ENCODE measurements at regions not wholly inside any gene's neighbourhood (a gene's known extent, or its start where the extent isn't known, plus 50 kb on each side); places are given as distances from the start of the nearest gene placed in this dataset.

DNA sequence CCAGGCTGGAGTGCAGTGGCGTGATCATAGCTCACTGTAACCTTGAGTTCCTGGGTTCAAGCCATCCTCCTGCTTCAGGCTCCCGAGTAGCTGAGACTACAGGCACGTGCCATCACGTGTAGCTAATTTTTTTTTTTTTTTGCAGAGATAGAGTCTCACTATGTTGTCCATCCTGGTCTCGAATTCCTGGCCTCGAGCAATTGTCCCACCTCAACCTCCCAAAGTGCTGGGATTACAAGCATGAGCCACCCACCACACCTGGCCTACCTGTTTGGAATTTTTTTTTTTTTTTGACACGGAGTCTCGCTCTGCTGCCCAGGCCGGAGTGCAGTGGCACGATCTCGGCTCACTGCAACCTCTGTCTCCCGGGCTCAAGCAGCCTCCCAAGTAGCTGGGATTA, 117.1 kb upstream of the PARD3 start:
- TF ChIP-seq, protein P1, sequence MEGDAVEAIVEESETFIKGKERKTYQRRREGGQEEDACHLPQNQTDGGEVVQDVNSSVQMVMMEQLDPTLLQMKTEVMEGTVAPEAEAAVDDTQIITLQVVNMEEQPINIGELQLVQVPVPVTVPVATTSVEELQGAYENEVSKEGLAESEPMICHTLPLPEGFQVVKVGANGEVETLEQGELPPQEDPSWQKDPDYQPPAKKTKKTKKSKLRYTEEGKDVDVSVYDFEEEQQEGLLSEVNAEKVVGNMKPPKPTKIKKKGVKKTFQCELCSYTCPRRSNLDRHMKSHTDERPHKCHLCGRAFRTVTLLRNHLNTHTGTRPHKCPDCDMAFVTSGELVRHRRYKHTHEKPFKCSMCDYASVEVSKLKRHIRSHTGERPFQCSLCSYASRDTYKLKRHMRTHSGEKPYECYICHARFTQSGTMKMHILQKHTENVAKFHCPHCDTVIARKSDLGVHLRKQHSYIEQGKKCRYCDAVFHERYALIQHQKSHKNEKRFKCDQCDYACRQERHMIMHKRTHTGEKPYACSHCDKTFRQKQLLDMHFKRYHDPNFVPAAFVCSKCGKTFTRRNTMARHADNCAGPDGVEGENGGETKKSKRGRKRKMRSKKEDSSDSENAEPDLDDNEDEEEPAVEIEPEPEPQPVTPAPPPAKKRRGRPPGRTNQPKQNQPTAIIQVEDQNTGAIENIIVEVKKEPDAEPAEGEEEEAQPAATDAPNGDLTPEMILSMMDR (IDR thresholded peaks at IDR 0.05; ENCODE audit: insufficient read depth, low read length), result no peak
- TF ChIP-seq GABPA (IDR thresholded peaks at IDR 0.05; ENCODE audit: low read depth) (no peak), SPI1 (IDR thresholded peaks at IDR 0.05; ENCODE audit: borderline replicate concordance, low read depth) (no peak), POLR2AphosphoS5 (IDR thresholded peaks at IDR 0.05; ENCODE audit: low read depth) (no peak)
- TF ChIP-seq, protein P2, sequence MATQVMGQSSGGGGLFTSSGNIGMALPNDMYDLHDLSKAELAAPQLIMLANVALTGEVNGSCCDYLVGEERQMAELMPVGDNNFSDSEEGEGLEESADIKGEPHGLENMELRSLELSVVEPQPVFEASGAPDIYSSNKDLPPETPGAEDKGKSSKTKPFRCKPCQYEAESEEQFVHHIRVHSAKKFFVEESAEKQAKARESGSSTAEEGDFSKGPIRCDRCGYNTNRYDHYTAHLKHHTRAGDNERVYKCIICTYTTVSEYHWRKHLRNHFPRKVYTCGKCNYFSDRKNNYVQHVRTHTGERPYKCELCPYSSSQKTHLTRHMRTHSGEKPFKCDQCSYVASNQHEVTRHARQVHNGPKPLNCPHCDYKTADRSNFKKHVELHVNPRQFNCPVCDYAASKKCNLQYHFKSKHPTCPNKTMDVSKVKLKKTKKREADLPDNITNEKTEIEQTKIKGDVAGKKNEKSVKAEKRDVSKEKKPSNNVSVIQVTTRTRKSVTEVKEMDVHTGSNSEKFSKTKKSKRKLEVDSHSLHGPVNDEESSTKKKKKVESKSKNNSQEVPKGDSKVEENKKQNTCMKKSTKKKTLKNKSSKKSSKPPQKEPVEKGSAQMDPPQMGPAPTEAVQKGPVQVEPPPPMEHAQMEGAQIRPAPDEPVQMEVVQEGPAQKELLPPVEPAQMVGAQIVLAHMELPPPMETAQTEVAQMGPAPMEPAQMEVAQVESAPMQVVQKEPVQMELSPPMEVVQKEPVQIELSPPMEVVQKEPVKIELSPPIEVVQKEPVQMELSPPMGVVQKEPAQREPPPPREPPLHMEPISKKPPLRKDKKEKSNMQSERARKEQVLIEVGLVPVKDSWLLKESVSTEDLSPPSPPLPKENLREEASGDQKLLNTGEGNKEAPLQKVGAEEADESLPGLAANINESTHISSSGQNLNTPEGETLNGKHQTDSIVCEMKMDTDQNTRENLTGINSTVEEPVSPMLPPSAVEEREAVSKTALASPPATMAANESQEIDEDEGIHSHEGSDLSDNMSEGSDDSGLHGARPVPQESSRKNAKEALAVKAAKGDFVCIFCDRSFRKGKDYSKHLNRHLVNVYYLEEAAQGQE (IDR thresholded peaks at IDR 0.05; ENCODE audit: insufficient replicate concordance, low read depth), result no peak

Measured in HL-60 (cell line).